OCI-LY3 (cell line): ENCODE measurements at regions not wholly inside any gene's neighbourhood (a gene's known extent, or its start where the extent isn't known, plus 50 kb on each side); places are given as distances from the start of the nearest gene placed in this dataset.

ENCODE experiments used
- EZH2phosphoT487 ChIP-seq: fragments of 200-600 bp; shearing (Covaris generic); IDR thresholded peaks from 2 replicates; pipeline ENCODE4 v1.6.1; 2018; ENCODE audit warnings: antibody characterized with exemption, mixed run types, low read depth
- TF ChIP-seq, protein P1 (sequence below): fragments of 200-600, 300-600 bp; sonication (generic); IDR thresholded peaks from 2 replicates; pipeline ENCODE4 v1.5.1; 2014; ENCODE audit warnings: antibody characterized with exemption, low read length, low read depth

DNA sequence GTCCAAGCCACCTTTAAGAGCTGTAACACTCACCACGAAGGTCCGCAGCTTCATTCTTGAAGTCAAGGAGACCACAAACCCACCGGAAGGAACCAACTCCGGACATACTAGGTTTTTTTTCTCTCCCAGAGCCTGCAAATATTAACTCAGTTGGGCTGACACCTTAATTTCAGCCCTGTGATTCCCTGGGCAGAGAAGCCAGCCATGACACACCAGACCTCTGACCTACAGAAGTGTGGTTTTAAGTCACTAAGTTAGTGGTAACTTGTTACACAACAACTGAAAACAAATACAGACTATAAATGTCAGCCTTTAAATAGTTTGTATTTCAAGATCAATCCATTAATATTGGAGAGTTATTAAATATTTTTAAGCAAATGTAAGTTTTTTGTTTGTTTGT, 855.1 kb downstream of the TMEM182 start:
- TF ChIP-seq, protein P1, sequence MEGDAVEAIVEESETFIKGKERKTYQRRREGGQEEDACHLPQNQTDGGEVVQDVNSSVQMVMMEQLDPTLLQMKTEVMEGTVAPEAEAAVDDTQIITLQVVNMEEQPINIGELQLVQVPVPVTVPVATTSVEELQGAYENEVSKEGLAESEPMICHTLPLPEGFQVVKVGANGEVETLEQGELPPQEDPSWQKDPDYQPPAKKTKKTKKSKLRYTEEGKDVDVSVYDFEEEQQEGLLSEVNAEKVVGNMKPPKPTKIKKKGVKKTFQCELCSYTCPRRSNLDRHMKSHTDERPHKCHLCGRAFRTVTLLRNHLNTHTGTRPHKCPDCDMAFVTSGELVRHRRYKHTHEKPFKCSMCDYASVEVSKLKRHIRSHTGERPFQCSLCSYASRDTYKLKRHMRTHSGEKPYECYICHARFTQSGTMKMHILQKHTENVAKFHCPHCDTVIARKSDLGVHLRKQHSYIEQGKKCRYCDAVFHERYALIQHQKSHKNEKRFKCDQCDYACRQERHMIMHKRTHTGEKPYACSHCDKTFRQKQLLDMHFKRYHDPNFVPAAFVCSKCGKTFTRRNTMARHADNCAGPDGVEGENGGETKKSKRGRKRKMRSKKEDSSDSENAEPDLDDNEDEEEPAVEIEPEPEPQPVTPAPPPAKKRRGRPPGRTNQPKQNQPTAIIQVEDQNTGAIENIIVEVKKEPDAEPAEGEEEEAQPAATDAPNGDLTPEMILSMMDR, result no peak
- TF ChIP-seq EZH2phosphoT487, result no peak
